ENCODE measurements at regions not wholly inside any gene's neighbourhood (a gene's known extent, or its start where the extent isn't known, plus 50 kb on each side); places are given as distances from the start of the nearest gene placed in this dataset.

GRCh38 chr11:131254254-131254653 is 116.2 kb upstream of the NTM start:
- TF ChIP-seq CTCF (IDR thresholded peaks at IDR 0.05; ENCODE audit: low read length), result no peak
- no peak for TF ChIP-seq EZH2 (IDR thresholded peaks at IDR 0.05; ENCODE audit: borderline replicate concordance, low read length)

Measured in OCI-LY1 (cell line).